A549 (cell line): ENCODE measurements at regions not wholly inside any gene's neighbourhood (a gene's known extent, or its start where the extent isn't known, plus 50 kb on each side); places are given as distances from the start of the nearest gene placed in this dataset.

Experiments used
- HDAC2 ChIP-seq: fragments of 200-600 bp; sonication (generic); IDR thresholded peaks from 2 replicates; pipeline ENCODE4 v1.6.1; 2016
- RCOR1 ChIP-seq: fragments of 150-350 bp; IDR thresholded peaks from 2 replicates; pipeline ENCODE4 v1.6.1; 2014; ENCODE audit warnings: antibody characterized with exemption, low read length, low read depth

GRCh38 chr6:71502956-71503355 is 214.3 kb downstream of the OGFRL1 start:
- no peak for TF ChIP-seq HDAC2
- no peak for TF ChIP-seq RCOR1
